ENCODE measurements at regions not wholly inside any gene's neighbourhood (a gene's known extent, or its start where the extent isn't known, plus 50 kb on each side); places are given as distances from the start of the nearest gene placed in this dataset.

DNA sequence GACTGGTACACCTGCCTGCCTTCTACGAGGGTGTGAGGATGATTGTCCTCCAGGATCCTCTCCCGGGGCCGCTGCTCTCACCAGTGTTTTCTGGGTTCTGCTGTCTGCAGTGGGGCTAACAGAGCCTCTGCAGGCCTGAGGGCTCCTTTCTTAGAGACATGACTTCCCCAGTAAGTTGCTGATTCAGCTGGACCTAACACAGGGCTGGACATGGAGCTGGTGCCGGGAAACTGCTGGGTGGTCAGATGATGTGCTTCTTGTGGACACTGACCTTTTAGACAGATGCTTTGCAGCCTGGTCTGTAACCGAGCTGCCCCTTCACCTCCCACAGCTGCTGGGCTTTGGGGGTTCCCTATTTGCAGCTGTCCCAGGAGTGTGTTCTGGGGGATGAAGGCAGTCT is 71.5 kb downstream of the FOXL1 start:
- TF ChIP-seq POLR2A (IDR thresholded peaks at IDR 0.05; ENCODE audit: low read depth, low read length): no peak
- no peak for TF ChIP-seq TAF1 (IDR thresholded peaks at IDR 0.05; ENCODE audit: borderline replicate concordance, low read depth, low read length)
- no peak for TF ChIP-seq POLR2AphosphoS5 (IDR thresholded peaks at IDR 0.05; ENCODE audit: low read depth, low read length)

Measured in GM12892 (cell line).